Activated T-cell treated with anti-CD3 and anti-CD28 coated beads, Interleukin-2, amount 50 U/mL, for 24 hours (primary cell): ENCODE measurements at regions not wholly inside any gene's neighbourhood (a gene's known extent, or its start where the extent isn't known, plus 50 kb on each side); places are given as distances from the start of the nearest gene placed in this dataset.

Source experiments
- DNase-seq: peaks from one replicate; pipeline ENCODE4 v3.0.0-alpha.2; 2020
- H3K27ac Mint-ChIP-seq: 2 replicates; pipeline ENCODE4 v1.8.0; 2020; ENCODE audit warnings: mild to moderate bottlenecking, mixed read lengths
- H3K27me3 Mint-ChIP-seq: 2 replicates; pipeline ENCODE4 v1.8.0; 2020; ENCODE audit warnings: mixed read lengths
- H3K36me3 Mint-ChIP-seq: 2 replicates; pipeline ENCODE4 v1.8.0; 2020; ENCODE audit warnings: low read depth, mixed read lengths
- H3K4me1 Mint-ChIP-seq: 2 replicates; pipeline ENCODE4 v1.8.0; 2020; ENCODE audit warnings: low read depth, mixed read lengths
- H3K4me3 Mint-ChIP-seq: 2 replicates; pipeline ENCODE4 v1.8.0; 2020; ENCODE audit warnings: mild to moderate bottlenecking, moderate library complexity, mixed read lengths
- H3K9me3 Mint-ChIP-seq: 2 replicates; pipeline ENCODE4 v1.8.0; 2020; ENCODE audit warnings: mixed read lengths

DNA sequence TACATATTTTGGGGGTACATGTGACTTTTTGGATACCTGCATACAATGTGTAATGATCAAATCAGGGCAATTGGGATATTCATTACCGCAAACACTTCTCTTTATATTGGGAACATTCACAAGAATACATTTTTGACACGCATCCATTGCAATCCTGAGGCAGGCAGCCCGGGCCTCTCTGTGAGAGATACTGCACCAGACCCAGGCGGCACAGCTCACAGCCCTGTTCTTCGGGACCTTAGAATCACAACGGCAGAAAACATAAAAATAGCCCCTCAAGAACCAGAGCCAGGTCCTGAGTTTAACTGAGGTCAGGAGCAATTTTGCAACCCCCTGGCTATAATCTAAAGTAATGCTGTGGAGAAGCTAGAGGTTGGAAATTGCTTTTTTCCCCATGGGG is 90.8 kb upstream of the PGBD5 start:
- Mint-ChIP-seq H3K27ac (no peak overlapping the region), H3K27me3 (peaks cover 33% of the 10 kb centered on the region)

DNA sequence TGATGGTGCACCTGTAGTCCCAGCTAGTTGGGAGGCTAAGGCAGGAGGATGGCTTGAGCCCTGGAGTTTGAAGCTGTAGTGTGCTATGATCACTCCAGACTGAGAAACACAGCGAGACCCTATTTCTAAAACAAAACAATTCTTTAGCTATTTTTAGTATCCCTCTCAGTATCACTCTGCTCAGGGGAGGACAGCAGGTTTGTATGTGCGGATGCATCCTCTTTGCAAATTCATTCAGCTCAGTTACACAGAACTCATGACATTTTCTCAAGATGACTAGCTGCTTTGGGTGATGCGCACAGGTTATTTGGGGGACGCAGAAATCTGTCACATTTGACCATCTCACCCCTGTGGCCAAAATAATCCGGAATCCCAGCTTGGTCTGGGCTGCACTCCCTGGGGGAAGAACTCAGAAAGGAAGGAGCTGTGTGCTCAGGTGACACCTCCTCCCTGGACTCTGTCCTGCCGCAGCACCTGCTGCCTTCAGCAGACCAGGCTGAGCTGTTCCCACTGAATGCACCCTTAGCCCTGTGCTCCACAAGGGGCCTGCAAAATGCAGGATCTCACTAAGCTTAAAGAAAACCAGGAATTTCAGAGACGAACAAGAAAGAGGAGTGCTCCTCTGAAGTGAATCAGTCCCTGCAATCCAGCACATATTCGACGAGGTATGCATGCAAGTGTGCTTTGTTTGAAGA is 89.5 kb upstream of the PGBD5 start:
- no peaks in the 10 kb centered on the region for H3K9me3 Mint-ChIP-seq
- H3K27me3 Mint-ChIP-seq, result peaks cover 33% of the 10 kb centered on the region
- H3K4me1 Mint-ChIP-seq, result no peaks in the 10 kb centered on the region
- H3K36me3 Mint-ChIP-seq, result no peaks in the 10 kb centered on the region
- H3K4me3 Mint-ChIP-seq, result no peak overlapping the region
- no peak for DNase-seq
- H3K27ac Mint-ChIP-seq, result no peak overlapping the region

More for the DNA sequence above, 90.8 kb upstream of the PGBD5 start:
- H3K36me3 Mint-ChIP-seq, result no peaks in the 10 kb centered on the region
- no peak for DNase-seq
- H3K9me3 Mint-ChIP-seq, result no peaks in the 10 kb centered on the region
- H3K4me3 Mint-ChIP-seq, result no peak overlapping the region
- no peaks in the 10 kb centered on the region for H3K4me1 Mint-ChIP-seq

DNA sequence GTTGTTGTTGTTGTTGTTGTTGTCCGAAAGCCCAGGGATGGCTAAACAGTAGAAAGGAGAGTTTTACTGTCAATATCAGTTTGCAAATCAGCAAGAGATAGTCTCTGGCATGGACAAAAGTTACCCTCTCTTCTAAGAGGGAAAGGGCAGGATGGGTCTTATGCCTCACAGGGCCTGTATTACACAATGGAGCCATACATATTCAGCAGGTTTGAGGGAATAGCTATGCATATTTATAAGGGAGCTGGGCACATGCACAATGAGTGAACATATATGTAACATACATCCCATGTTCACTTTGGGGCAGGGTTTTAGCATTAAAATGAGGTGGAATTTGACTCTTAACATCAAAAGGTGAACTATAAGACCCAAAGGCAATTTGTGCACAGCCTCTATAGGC is 84.4 kb upstream of the PGBD5 start:
- Mint-ChIP-seq H3K4me1 (peaks cover 6% of the 10 kb centered on the region), H3K27ac (no peak overlapping the region), H3K36me3 (no peaks in the 10 kb centered on the region), H3K4me3 (no peak overlapping the region), H3K27me3 (peaks cover 39% of the 10 kb centered on the region), H3K9me3 (no peaks in the 10 kb centered on the region)
- DNase-seq, result no peak

DNA sequence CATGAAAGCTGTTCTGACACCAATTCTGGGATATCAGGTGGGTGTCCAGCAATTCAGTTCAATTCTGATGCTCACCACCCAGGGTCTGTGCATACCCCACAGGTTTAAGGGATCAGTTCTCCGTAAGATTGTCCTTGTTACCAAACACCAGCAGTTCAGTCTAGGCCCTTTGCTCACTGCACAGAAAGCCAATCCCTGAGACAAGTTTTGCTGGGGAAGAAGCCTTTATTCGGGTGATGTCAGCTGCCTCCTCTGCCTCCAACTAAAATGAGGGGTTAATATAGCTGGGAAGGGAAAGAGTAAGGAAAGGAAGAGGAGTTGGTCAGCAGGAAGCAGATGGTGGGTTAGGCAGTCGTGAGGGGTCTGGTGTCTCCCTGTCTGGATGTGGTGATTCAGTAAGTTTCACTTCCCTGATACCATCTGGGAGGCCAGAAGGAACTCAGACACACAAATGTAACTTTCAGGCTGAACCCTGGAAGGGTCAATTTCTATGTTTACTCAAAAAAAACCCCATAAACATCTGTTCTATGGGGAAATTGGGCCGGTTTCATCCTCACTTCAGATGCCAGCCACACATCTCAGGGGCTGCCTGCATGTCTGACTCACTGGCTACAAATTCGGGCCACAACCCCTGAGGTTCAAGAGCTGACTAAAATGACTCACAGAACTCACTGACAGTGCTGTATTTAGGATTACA is 83.3 kb upstream of the PGBD5 start:
- peaks cover 34% of the 10 kb centered on the region for H3K27me3 Mint-ChIP-seq
- H3K27ac Mint-ChIP-seq, result no peak overlapping the region
- peaks cover 6% of the 10 kb centered on the region for H3K4me1 Mint-ChIP-seq
- no peak overlapping the region for H3K4me3 Mint-ChIP-seq
- DNase-seq, result no peak
- no peaks in the 10 kb centered on the region for H3K9me3 Mint-ChIP-seq
- no peaks in the 10 kb centered on the region for H3K36me3 Mint-ChIP-seq

DNA sequence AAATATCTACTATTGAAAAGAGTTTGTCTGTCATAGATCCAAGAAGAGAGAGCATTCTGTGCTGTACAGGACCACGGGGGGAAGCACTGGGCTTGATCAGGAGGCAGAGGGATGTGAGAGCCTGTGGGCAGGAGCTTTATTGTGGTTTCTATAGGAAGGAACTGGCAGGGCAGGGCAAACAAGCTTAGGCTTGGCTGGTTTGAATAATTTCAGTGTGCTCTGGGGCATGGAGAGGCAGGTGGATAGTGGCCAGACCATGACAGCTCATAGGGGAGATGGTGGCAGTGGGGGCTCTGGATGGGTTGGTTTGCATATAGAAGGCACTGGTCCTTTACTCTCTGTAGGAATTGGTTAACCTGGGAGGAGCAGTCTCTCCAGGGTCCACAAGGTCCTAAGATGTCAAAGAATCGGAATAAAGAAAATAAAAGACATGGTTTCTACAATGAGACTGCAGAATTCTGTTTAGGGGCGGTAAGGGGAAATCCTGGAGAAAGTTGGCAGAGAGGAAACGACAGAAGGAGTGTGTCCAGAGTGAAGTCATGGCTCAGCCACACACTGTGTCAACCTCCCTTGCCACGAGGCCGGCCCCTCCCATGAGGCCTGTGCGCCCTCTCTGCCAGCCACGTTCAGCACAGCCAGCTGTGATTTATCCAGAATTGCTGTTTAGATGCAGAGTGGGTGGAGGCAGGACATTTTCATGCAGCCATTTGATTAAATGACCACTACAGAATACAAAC is 81.7 kb upstream of the PGBD5 start:
- Mint-ChIP-seq H3K9me3 (no peaks in the 10 kb centered on the region), H3K4me1 (peaks cover 6% of the 10 kb centered on the region)

DNA sequence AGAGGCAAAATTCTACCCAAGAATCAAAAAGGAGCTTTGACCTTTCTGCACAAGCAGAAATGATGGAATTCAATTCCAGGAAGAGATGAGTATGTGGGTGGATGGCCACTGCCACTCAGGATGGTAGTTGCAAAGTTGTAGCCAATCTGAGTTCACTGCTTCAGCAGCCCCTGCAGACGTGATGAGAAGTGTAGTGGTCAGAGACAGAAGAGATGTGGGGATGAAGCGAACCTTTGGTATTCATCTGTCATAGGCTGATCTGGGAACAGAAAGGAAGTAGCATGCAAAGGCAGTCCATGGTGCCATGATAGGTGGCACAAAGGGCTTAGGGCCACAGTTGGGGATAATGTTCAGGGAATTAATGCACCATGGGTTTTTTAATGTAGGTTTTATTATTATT is 81.1 kb upstream of the PGBD5 start:
- DNase-seq, result no peak
- Mint-ChIP-seq H3K4me1 (peaks cover 6% of the 10 kb centered on the region), H3K9me3 (no peaks in the 10 kb centered on the region), H3K36me3 (no peaks in the 10 kb centered on the region), H3K27me3 (peaks cover 29% of the 10 kb centered on the region), H3K4me3 (no peak overlapping the region), H3K27ac (no peak overlapping the region)

More for the DNA sequence above, 81.7 kb upstream of the PGBD5 start:
- no peak for DNase-seq
- Mint-ChIP-seq H3K4me3 (no peak overlapping the region), H3K27me3 (peaks cover 32% of the 10 kb centered on the region), H3K36me3 (no peaks in the 10 kb centered on the region), H3K27ac (no peak overlapping the region)

DNA sequence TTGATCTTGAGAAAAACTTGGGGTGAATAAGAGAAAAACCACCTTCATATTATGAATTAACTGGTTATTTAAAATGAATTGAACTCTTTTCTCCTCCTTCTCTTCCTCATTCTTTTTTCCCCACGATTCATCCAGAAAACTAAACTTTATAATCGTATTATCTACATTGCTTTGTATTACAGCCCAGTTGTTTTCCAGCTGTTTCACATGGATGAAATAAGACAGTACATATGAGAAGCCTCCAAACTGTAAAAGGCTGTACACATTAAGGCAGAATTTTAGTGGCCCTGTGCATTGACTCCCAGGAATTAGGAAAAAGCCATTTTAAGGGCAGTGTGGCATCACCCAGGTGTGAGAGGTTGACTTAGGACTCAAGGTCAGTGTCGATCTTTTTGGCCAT is 80.3 kb upstream of the PGBD5 start:
- Mint-ChIP-seq H3K4me3 (no peak overlapping the region), H3K27ac (no peak overlapping the region), H3K36me3 (no peaks in the 10 kb centered on the region), H3K4me1 (peaks cover 6% of the 10 kb centered on the region), H3K9me3 (no peaks in the 10 kb centered on the region), H3K27me3 (peaks cover 29% of the 10 kb centered on the region)
- no peak for DNase-seq

DNA sequence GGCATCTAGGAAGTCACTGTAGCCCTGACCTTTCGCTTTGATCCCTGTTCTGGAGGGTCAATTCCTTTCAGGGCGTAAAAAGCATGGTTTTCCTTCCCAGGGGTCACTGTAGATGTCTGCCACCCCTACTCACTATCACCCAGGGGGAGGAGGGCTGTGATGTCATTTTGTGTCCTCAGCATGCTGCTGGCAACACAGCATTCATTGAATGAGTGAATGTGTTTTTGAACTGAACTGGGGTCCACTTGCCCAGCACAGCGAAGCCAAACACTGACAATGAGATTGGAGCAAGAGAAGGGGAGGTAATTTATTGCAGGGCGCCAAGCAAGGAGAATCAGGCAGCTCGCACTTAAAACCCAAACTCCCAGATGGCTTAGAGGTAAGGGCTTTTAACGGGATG is 78.2 kb upstream of the PGBD5 start:
- Mint-ChIP-seq H3K4me3 (no peak overlapping the region), H3K4me1 (peaks cover 6% of the 10 kb centered on the region)
- DNase-seq, result no peak

DNA sequence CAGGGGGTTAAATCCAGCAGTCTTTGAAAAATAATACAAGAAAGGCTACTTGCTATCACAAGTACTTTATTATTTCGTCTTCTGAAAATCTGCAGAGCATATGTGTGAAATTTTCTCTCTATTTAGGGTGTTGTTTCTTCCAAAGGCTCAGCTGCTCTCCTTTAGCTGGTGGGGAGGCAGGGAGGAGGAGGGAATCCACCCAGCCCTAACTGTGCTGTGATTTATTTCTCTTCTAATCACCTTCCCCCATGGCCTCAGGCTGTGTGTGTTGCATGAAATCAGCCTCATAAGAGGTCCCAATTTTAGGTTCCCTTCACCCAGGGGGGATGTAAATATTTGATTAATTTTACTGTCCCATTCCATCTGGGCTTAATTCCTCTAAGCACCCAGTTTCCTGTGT is 77.6 kb upstream of the PGBD5 start:
- Mint-ChIP-seq H3K36me3 (no peaks in the 10 kb centered on the region), H3K27me3 (peaks cover 26% of the 10 kb centered on the region), H3K27ac (no peak overlapping the region), H3K4me1 (peaks cover 6% of the 10 kb centered on the region), H3K4me3 (no peak overlapping the region), H3K9me3 (no peaks in the 10 kb centered on the region)
- DNase-seq, result no peak

More for the DNA sequence above, 78.2 kb upstream of the PGBD5 start:
- H3K9me3 Mint-ChIP-seq, result no peaks in the 10 kb centered on the region
- H3K27me3 Mint-ChIP-seq, result peaks cover 26% of the 10 kb centered on the region
- no peaks in the 10 kb centered on the region for H3K36me3 Mint-ChIP-seq
- H3K27ac Mint-ChIP-seq, result no peak overlapping the region

DNA sequence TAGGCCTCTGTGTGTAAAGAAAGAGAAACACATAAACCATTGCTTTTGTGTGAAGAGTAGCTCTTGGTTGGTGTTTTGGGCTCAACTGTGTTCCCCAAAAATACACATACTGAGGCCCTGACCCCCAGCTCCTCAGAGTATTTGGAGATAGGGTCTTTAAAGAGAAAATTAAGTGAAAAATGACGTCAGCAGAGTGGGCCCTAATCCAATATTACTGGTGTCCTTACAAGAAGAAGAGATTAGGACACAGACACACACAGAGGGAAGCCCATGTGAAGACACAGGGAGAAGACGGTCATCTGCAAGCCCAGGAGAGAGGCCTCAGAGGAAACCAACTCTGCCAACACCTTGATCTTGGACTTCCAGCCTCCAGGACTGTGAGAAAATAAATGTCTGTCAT is 76.9 kb upstream of the PGBD5 start:
- H3K4me3 Mint-ChIP-seq, result no peak overlapping the region
- peaks cover 23% of the 10 kb centered on the region for H3K27me3 Mint-ChIP-seq
- no peak for DNase-seq
- no peak overlapping the region for H3K27ac Mint-ChIP-seq
- H3K9me3 Mint-ChIP-seq, result no peaks in the 10 kb centered on the region
- peaks cover 6% of the 10 kb centered on the region for H3K4me1 Mint-ChIP-seq
- H3K36me3 Mint-ChIP-seq, result no peaks in the 10 kb centered on the region

DNA sequence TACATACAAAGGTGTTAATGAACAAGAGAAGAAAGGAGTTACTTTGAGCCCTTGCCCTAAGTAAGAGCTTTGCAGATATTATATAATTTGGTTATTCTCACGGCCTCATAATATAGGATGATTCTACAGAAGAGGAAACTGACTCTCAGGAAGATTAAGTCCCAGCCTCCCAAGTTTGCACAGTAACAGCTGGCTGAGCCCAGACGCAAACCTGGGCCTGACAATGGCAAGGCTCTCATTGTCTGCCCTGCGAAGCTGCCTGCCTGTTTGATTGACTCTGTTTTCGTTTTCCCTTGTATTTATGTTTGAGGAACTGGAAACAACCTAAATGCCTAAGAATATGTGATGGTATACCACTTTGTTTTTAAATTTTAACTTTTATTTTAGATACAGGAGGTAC is 76.2 kb upstream of the PGBD5 start:
- H3K4me1 Mint-ChIP-seq, result peaks cover 2% of the 10 kb centered on the region
- H3K27me3 Mint-ChIP-seq, result peaks cover 20% of the 10 kb centered on the region
- no peaks in the 10 kb centered on the region for H3K9me3 Mint-ChIP-seq
- no peak overlapping the region for H3K4me3 Mint-ChIP-seq
- no peak for DNase-seq
- H3K36me3 Mint-ChIP-seq, result no peaks in the 10 kb centered on the region
- H3K27ac Mint-ChIP-seq, result no peak overlapping the region

DNA sequence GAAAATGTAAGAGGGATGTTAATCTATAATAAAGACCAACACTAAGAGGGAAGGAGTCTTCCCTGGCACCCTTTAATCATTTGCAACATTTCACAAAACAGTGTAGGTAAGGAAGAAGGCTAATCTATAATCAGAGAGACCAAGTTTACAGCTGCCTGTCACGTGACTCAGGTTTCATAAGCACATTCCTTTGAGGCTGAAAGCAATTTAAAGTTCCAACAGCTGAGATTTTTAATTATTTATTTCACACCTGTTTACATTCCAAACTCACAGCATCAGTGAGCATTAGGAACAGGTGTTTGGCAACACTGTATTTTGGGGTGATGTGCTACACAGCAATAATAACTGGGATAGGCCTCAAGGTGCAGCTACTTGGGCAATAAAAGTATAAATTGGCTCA is 75.7 kb upstream of the PGBD5 start:
- Mint-ChIP-seq H3K4me1 (no peaks in the 10 kb centered on the region), H3K9me3 (no peaks in the 10 kb centered on the region), H3K27ac (no peak overlapping the region), H3K4me3 (no peak overlapping the region), H3K36me3 (no peaks in the 10 kb centered on the region), H3K27me3 (peaks cover 20% of the 10 kb centered on the region)
- DNase-seq, result no peak

DNA sequence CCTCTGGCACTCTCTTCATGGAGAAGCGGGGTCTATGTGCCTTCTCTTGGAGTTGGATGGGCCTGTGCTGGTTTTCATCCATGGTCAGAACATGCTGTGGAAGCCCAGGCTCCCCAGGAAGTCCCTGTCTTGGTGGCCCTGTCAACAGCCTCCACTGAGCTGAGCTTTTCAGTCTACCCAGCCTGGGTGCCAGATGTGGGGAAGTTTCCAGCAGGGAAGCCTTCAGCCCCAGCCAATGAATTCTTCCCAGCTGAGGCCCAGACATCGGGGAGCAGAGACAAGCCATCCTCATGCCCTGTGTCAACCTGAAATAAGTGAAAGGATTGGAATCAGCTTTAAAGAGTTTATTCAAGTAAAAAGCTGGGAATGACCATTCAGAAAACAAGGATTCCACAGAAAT is 75.1 kb upstream of the PGBD5 start:
- Mint-ChIP-seq H3K4me3 (no peak overlapping the region), H3K27me3 (peaks cover 20% of the 10 kb centered on the region), H3K9me3 (no peaks in the 10 kb centered on the region), H3K27ac (no peak overlapping the region), H3K36me3 (no peaks in the 10 kb centered on the region), H3K4me1 (no peaks in the 10 kb centered on the region)
- DNase-seq, result no peak

DNA sequence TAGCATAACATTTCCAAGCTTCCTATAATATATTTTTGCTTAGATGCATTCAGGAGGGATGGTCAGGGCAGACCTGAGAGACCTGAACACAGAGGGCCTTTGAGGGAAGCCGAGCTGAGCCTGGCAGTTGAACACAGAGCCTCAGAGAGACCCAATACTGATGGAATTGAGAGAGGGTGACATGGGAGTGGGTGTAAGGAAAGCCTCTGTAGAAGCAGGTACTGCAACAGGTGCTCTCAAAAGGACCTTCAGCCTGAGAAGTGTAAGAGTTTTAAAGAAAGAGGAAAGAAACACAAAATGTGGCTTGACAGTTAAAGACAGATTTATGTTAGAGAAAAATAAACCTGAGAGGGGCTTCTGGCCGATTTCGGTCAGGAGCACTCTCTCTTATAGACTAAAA is 73.9 kb upstream of the PGBD5 start:
- H3K4me3 Mint-ChIP-seq, result no peak overlapping the region
- no peak for DNase-seq
- no peaks in the 10 kb centered on the region for H3K36me3 Mint-ChIP-seq
- H3K27me3 Mint-ChIP-seq, result peaks cover 19% of the 10 kb centered on the region
- no peak overlapping the region for H3K27ac Mint-ChIP-seq
- H3K4me1 Mint-ChIP-seq, result no peaks in the 10 kb centered on the region
- H3K9me3 Mint-ChIP-seq, result no peaks in the 10 kb centered on the region

DNA sequence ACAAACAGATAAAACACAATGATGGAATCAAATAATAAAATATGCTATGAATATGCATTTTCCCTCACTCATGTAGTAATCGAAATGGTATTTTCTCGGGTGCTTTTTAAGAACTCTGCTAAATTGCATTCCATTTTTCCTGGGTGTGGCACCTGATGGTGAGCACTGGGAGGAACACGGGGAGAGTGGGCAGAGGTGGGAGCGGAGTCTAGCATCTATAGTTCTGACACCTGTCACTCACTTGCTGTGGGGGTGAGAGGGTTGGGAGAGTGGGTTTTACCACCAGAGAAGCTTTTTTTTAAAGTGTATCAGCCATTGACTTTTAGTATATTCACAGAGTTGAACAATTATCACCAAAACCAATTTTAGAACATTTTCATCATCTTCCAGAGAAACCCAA is 73.4 kb upstream of the PGBD5 start:
- Mint-ChIP-seq H3K27ac (no peak overlapping the region), H3K4me3 (no peak overlapping the region), H3K36me3 (no peaks in the 10 kb centered on the region), H3K4me1 (no peaks in the 10 kb centered on the region), H3K27me3 (peaks cover 22% of the 10 kb centered on the region), H3K9me3 (no peaks in the 10 kb centered on the region)
- no peak for DNase-seq
